NCI-H146 treated with DMSO at 0.1 percent for 48 hours (cell line): ENCODE measurements at regions not wholly inside any gene's neighbourhood (a gene's known extent, or its start where the extent isn't known, plus 50 kb on each side); places are given as distances from the start of the nearest gene placed in this dataset.

ENCODE experiments used
- DNase-seq: peaks from one replicate; lab custom pipeline; 2025; ENCODE audit not compliant: unreplicated experiment; lab: John Stamatoyannopoulos, UW

DNA sequence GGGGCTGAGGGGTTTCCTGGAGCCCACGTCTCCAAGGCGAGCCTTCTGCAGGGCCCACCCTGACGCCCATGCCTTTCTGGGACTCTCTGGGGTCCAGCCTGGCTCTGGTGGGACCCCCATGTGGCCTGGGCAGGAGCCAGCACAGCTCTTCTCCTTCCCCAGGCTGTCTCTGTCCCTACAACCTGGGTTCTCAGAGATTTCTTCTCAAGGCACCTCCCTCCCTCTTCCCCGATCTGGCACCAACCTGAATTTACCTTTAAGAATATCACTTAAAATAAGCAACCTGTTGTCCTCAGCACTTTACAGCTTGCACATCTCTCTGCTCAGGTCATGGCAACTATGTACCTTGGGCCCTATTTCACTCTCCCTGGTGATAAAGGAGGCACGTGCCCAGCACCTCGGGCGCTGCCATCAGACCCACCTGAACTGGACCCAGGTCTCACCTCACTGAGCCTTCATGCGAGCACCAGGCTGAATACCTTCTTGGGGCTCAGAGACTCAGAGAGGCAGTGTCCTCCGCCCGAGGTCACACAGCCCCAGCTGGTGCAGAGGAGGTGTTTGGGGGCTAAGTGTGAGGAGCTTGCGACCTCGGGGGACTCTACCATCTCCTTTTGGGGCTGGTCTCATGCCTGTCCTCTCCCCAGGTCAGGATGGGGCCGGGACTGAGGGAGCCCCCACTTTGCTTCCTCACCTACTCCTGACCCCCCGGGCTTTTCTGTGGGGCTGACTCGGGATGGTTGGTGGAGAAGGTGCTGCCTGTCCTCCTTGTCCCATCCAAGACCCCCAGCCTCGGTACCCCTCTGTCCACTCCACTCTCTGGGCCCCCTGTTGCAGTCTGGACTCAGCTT, 217.7 kb downstream of the C9orf50 start:
- DNase-seq, result no peak

GRCh38 chr9:129402371-129402739, 218.5 kb downstream of the C9orf50 start:
- no peak for DNase-seq

GRCh38 chr9:129401623-129402370, 219.1 kb downstream of the C9orf50 start:
- no peak for DNase-seq

DNA sequence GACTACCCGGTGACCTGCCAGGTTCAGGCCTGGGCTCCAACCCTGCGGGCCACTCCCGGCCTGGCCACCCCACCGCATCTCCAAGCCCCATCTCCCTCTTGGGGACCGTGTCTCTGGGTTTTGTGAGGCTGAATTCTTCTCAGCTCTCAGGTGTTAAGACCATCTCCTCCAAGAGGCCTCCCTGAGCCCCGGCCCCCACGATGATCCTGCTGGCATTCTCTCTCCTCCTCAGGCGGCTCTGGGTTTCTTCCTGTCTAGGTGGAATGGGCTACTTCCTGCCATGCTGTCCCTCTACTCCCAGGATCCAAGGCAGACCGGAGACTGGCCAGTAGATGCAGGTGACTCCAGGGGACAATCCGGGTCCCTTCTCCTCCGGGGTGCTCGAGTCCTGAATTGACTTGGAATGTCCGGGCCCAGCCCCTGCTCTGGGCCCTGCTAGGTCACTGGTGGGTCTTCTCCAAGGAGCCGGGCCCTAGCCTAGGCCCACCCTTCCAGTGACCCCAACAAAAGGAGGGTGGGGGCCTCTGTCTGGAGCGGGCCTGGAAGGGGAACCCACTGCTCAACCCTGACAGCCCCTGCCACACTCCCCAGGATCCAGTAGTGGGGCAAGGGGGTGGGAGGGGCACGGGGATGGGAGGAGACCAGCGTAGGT, 219.8 kb downstream of the C9orf50 start:
- DNase-seq, result no peak

DNA sequence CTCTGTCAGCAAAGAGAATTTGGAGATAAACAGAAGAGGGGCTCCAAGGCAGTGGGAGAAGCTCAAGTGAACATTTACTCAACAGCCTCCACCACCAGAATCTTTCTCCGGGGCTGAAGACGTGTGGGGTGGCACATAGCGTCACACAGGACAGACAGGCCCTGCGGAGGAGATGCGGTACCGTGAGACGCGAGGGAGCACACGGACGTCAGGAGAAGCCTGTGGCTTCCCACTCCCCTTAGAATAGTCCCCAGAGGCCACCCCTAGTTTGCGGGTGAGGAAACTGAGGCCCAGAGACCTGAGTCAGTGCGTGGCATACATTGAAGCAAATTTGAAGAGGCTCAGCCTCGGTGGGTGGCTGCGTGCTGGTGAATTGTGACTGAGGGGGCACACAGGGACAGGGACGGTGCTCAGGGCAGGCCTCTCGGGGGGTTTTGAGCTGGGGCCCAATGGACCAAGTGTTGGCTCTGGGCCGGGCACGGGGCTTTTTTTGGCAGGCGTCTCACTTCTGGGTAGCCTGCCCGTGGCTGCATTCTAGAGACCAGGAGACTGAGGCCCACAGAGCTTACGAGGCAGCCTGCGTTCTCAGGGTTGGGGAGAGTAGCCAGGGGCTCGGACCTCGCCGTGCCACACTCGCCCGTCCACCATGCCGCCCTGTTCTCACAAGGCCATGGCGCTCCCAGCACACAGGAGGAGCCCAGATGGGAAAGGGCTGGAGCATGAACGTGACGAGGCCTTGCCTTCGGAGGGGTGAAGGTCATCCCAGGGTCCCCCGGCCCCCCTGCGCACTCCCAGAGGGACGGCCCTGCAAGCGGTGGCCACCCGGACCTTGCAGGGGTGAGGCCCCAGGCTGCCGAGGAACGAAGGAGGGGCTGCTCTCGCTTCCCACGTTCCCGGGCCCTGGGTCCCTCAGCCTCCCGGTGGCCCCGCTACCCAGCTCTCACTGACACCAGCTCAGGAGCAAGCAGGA, 220.6 kb downstream of the C9orf50 start:
- no peak for DNase-seq

DNA sequence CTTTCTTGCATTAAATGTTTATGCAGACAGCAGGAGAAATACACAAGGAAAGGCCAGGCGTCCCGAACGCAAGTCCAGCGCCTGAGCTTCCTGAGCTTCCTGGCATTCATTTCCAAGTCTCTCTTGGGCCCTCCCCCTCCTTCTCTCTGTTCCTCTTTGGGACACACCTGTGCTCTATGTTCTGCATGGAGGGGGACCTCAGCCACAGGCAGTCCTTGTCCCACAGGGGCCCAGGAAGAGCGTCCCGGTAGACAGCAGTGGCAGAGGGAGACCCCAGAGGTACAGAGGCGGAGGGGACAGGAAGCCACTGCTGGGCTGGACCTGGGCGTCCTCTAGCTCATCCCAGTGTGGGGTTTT, 221.3 kb downstream of the C9orf50 start:
- no peak for DNase-seq

DNA sequence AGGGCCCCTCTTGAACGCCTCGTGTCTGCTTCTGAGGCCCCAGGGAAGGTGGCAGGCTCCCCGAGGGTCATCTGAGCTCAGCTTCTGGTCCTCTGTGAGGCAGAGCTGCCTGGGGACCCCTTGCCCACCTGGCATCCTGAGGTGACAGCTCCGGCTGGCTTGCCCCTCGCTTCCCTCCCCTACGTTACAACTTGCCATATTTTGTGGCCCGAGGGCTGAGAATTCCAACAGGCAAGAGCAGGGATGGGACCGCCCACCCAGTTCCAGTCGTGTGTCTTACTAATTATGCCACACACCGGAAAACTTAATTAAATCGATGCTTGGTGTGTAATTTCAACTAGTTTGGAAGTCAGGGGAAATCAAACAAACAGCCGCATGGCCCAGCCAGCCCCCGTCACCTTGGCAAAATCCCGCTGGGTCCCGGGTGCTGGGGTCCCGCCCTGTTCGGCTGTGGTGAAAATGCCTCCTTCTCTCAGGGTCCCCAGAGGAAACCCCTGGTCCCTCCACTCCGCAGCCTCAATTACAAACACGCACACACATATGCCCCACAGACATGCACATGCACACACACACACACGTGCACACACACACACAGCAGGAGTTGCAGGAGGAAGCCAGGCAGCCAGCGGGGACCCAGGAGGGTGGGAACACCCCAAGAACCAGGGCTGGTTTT, 221.0 kb upstream of the IER5L start:
- no peak for DNase-seq

- DNase-seq, result no peak
Observed at GRCh38 chr9:129398101-129398960, 220.3 kb upstream of the IER5L start.

- DNase-seq, result no peak
Observed at GRCh38 chr9:129397335-129397734, 219.3 kb upstream of the IER5L start.

- no peak for DNase-seq
Observed at GRCh38 chr9:129396365-129396708, 218.3 kb upstream of the IER5L start.

DNA sequence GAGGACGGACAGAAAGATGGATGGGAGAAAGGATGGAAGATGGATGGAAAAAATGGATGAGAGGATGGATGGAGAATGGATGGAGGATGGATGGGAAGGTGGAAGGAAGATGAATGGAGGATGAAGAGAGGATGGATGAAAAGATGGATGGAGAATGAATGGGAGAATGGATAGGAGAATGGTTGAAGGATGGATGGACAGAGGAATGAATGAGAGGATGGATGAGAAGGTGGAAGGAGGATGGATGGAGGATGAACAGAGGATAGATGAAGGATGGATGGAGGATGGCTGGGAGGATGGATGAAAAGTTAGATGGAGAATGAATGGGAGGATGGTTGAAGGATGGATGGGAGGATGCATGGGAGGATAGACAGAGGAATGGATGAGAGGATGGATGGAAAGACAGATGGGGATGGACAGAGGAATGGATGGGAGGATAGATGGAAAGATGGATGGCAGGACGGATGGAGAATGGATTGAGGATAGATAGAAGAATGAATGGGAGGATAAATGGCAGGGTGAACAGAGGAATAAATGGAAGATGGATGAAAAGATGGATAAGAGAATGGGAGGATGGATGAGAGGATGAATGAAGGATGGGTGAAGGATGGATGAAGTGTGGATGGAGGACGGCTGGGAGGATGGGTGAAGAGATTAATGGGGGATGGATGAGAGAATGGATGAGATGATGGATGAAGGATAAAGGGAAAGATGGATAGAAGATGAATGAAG, 217.7 kb upstream of the IER5L start:
- no peak for DNase-seq

DNA sequence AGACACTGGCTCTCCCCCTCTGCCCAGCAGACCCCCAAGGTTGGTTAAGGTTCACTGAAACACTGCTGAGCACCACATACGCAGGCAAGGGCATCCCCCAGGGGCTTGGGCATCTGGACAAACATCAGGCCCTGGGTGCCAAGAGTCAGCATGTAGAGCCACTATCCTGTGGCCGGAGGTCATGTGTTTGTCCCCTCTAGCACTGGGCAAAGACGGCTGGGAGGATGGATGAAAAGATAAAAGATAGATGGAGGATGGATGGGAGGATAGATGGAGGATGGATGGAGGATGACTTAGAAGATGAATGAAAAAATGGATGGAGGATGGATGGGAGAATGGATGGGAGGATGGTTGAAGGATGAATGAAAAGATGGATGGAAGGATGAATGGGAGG, 216.8 kb upstream of the IER5L start:
- DNase-seq, result no peak

DNA sequence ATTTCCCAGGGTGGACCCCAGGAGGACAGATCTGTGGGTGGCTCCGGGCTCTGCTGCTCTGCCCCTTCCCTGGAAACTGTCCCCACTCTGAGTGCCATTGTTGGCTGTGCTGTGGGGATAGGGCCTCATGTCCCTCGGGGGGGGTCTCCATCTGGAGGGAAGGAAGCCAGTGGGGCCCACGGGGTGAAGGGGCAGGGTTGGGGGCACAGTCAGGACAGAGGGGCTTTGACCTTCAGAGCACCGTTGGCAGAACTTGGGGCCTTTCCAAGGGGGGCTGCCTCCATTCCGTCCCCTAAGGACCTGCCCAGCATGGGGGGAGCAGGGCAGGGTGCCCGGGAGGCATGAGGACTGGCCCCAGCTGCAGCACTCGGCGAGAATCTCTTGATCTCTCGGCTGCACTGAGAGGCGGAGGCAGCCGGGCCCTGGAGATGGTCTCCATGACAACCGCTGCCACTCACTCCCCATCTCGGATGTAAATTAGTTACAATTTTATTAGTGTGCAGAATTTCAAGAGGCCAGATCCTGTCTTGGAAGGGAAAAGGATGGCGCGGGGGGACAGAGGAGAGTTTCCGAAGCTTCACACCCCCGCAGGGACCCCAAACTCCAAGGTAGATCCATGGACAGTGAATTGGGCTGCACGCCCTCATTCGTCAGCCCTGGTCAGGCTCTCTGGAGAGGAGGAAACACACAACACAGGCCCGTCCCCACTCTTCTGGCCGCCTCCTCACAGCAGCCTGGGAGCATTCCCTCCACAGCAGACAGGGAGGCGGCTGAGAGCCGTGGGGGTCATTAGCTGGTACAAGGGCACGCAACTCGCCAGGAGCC, 216.2 kb upstream of the IER5L start:
- no peak for DNase-seq

DNA sequence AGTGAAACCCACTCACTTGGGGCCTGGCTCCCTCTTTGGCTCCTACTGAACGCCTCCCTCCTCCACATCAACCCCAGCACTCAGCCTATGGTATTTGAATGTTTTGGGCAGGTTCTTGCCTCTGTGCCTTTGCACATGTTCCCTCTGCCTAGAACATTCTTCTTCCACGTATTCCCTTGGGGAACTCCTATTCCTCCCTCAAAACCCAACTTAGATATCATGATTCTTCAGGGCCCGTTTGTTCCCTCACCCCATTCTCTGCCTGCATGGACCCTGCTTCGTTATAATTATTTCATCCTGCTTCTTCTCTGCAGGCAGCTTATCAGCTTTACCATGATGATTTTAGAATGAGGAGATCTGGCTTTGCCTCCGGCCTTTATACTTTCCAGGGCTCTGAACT, 215.0 kb upstream of the IER5L start:
- no peak for DNase-seq

GRCh38 chr9:129392093-129392541, 214.1 kb upstream of the IER5L start:
- no peak for DNase-seq

GRCh38 chr9:129391221-129391661, 213.2 kb upstream of the IER5L start:
- DNase-seq, result no peak

DNA sequence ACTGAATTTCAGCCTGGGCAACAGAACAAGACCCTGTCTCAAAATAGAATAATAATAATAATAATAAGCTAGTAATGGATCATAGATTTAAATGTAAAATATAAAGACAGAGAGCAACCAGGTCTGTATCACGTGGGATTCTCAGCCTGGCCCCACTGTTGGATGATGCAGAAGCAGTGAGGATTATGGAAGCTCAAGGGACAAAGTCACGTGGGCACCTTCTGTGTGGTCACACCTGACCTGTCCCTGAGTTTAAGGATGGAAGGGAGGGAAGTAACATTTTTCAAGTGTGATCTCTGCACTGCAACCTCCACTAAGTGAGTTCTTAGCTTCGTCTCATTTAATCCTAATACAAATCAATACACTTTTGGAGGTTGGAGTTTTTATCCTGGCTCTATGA, 212.5 kb upstream of the IER5L start:
- DNase-seq, result no peak

DNA sequence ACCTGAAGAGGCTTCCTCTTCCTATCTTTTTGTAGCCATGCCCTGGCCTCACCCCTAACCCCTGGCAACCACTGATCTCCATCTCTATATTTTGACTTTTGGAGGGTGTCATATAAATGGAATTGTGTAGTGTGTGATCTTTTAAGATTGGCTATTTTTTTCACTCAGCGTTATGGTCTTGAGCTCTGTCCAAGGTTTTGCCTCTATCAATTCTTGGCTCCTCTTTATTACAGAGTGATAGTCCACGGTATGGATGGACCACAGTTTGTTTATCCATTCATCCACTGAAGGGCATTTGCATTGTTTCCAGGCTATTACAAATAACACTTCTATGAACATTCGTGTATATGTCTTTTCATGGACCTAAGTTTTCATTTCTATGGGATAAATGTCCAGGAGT, 209.8 kb upstream of the IER5L start:
- DNase-seq, result no peak
